PC-9 (cell line): ENCODE measurements at regions not wholly inside any gene's neighbourhood (a gene's known extent, or its start where the extent isn't known, plus 50 kb on each side); places are given as distances from the start of the nearest gene placed in this dataset.

Experiments
- BruUV-seq: library from RNA; stranded (reverse); fragments of 400-500 nt; replicated peaks from 2 replicates; lab custom pipeline; 2021; lab: Mats Ljungman, UMichigan
- CTCF ChIA-PET: fragments of 300-600 bp; sonication (Branson Sonifier 250); formaldehyde crosslinking; loops from one replicate; lab custom pipeline; 2022; ENCODE audit warnings: antibody characterized with exemption; lab: Charles Lee
- POLR2A ChIA-PET: fragments of 300-600 bp; sonication (Branson Sonifier 250); formaldehyde crosslinking; loops from one replicate; lab custom pipeline; 2022; ENCODE audit warnings: antibody characterized with exemption; ENCODE audit not compliant: unreplicated experiment; lab: Charles Lee
- DNase-seq, 2 experiments: peaks; one replicate each; pipeline versions ENCODE4 v3.0.0 to v3.0.0-alpha.2; 2015 to 2022; ENCODE audit warnings: mixed read lengths in 1 of 2
- H2AFZ ChIP-seq: fragments of 200-600 bp; sonication (generic); 2 replicates; pipeline ENCODE4 v1.8.1; 2017; ENCODE audit warnings: antibody characterized with exemption
- H3F3A ChIP-seq: fragments of 200-600 bp; sonication (generic); 2 replicates; pipeline ENCODE4 v1.8.1; 2017; ENCODE audit warnings: antibody characterized with exemption, mild to moderate bottlenecking, low read depth; ENCODE audit not compliant: insufficient read depth
- H3K27ac ChIP-seq: fragments of 200-600 bp; sonication (generic); 2 replicates; pipeline ENCODE4 v1.6.1; 2016; ENCODE audit warnings: mixed run types
- H3K27me3 ChIP-seq: fragments of 200-600 bp; sonication (generic); 2 replicates; pipeline ENCODE4 v1.6.1; 2016; ENCODE audit warnings: low read depth, mixed run types; ENCODE audit not compliant: insufficient read depth
- H3K36me3 ChIP-seq: fragments of 200-600 bp; sonication (generic); 2 replicates; pipeline ENCODE4 v1.6.1; 2016; ENCODE audit warnings: low read depth, mixed run types
- H3K4me1 ChIP-seq: fragments of 200-600 bp; sonication (generic); replicated peaks from 2 replicates; pipeline ENCODE4 v1.6.1; 2016; ENCODE audit warnings: mixed run types; ENCODE audit not compliant: insufficient read depth
- H3K4me2 ChIP-seq: fragments of 200-600 bp; sonication (generic); 2 replicates; pipeline ENCODE4 v1.6.1; 2017; ENCODE audit warnings: mixed run types
- H3K4me3 ChIP-seq: fragments of 200-600 bp; sonication (generic); 2 replicates; pipeline ENCODE4 v1.6.1; 2016; ENCODE audit warnings: mixed run types
- H3K79me2 ChIP-seq: fragments of 200-600 bp; sonication (generic); 2 replicates; pipeline ENCODE4 v1.6.1; 2017; ENCODE audit warnings: low read depth, mixed run types
- H3K9me2 ChIP-seq: fragments of 200-600 bp; sonication (generic); 2 replicates; pipeline ENCODE4 v1.8.1; 2017; ENCODE audit warnings: mild to moderate bottlenecking; ENCODE audit not compliant: insufficient read depth
- H3K9me3 ChIP-seq: fragments of 200-600 bp; sonication (generic); 2 replicates; pipeline ENCODE4 v1.8.1; 2016; ENCODE audit warnings: low read depth; ENCODE audit not compliant: insufficient read depth
- H4K20me1 ChIP-seq: fragments of 200-600 bp; sonication (generic); 2 replicates; pipeline ENCODE4 v1.8.1; 2017; ENCODE audit not compliant: insufficient read depth
- CTCF ChIP-seq: fragments of 200-600 bp; sonication (generic); conservative IDR thresholded peaks from 2 replicates; pipeline ENCODE4 v1.6.1; 2017; ENCODE audit warnings: mixed run types, antibody characterized with exemption, mild to moderate bottlenecking, moderate library complexity
- EZH2 ChIP-seq: fragments of 200-600 bp; sonication (generic); IDR thresholded peaks from 2 replicates; pipeline ENCODE4 v1.8.0; 2017; ENCODE audit warnings: antibody characterized with exemption, low read depth
- intact Hi-C: fragments of 100-400 bp; cut with micrococcal nuclease; formaldehyde crosslinking; loops from one replicate; pipeline ENCODE4 v1.10.0; 2022; ENCODE audit not compliant: unreplicated experiment

- intact Hi-C loops: no loop called here
- ChIA-PET POLR2A (no interaction called here), CTCF (no interaction called here)
- DNase-seq: no peak
- no peaks in the 10 kb centered on the region for H3K9me2 ChIP-seq
- H3K27me3 ChIP-seq: no peaks in the 10 kb centered on the region
- BruUV-seq: no TSS peak
- no peaks in the 10 kb centered on the region for H4K20me1 ChIP-seq
- no peak overlapping the region for H3K27ac ChIP-seq
- no peaks in the 10 kb centered on the region for H3K4me1 ChIP-seq
- no peak overlapping the region for H2AFZ ChIP-seq
- H3K4me3 ChIP-seq: no peak overlapping the region
- no peaks in the 10 kb centered on the region for H3K79me2 ChIP-seq
- no peak for TF ChIP-seq CTCF
- no peak for TF ChIP-seq EZH2
- H3F3A ChIP-seq: no peaks in the 10 kb centered on the region
- H3K9me3 ChIP-seq: no peaks in the 10 kb centered on the region
- H3K36me3 ChIP-seq: no peaks in the 10 kb centered on the region
- no peak overlapping the region for H3K4me2 ChIP-seq
Observed at GRCh38 chr13:81058916-81059290, 718.0 kb upstream of the SPRY2 start.

GRCh38 chr13:81058211-81058915, 717.4 kb upstream of the SPRY2 start:
- H2AFZ ChIP-seq: no peak overlapping the region; the same call in 1 of the 2 replicates
- BruUV-seq: no TSS peak
- CTCF ChIA-PET: no interaction called here

DNA sequence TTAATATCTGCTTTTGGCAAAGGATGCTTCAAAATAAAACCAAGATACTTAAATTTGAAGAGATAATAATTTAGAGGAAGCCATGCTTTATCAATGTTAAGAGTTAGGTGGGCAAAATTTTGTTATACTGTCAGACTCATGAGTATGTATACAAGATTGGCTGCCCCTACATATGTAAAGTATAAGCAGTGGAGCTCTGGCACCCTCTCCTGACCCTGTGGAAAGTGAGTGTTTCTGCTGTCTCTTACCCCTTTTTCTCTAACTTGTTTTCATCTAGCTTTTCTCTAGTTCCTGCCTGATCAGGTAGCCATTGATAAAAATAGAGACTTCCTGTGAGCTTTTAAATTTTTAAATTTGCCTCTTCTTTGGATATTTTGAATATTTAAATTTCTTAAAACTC, 710.9 kb upstream of the SPRY2 start:
- Histone ChIP-seq H3F3A (no peaks in the 10 kb centered on the region), H3K79me2 (no peaks in the 10 kb centered on the region), H3K27ac (no peak overlapping the region), H3K9me3 (no peaks in the 10 kb centered on the region), H3K36me3 (no peaks in the 10 kb centered on the region), H3K4me3 (no peak overlapping the region), H3K27me3 (no peaks in the 10 kb centered on the region), H3K9me2 (no peaks in the 10 kb centered on the region), H3K4me2 (no peak overlapping the region), H3K4me1 (no peaks in the 10 kb centered on the region), H4K20me1 (no peaks in the 10 kb centered on the region), H2AFZ (no peak overlapping the region)
- intact Hi-C loops: no loop called here
- POLR2A ChIA-PET: no interaction called here
- DNase-seq: no peak
- CTCF ChIA-PET: interaction anchor here (0.6 kb wide), 1 partner anchor 1628 kb away, joined by 6 read pairs; no protein-coding TSS in a partner anchor
- TF ChIP-seq EZH2 (no peak), CTCF (no peak)
- no TSS peak for BruUV-seq

More at GRCh38 chr13:81058211-81058915, 717.4 kb upstream of the SPRY2 start:
- intact Hi-C loops: no loop called here
- Histone ChIP-seq H3K79me2 (no peaks in the 10 kb centered on the region), H3K4me3 (no peak overlapping the region), H3K27ac (no peak overlapping the region), H3K27me3 (no peaks in the 10 kb centered on the region), H3K4me1 (no peaks in the 10 kb centered on the region), H3K9me3 (no peaks in the 10 kb centered on the region), H3K4me2 (no peak overlapping the region), H3K36me3 (no peaks in the 10 kb centered on the region), H3F3A (no peaks in the 10 kb centered on the region), H4K20me1 (no peaks in the 10 kb centered on the region), H3K9me2 (no peaks in the 10 kb centered on the region)
- DNase-seq: no peak
- TF ChIP-seq CTCF (no peak), EZH2 (no peak)
- POLR2A ChIA-PET: no interaction called here
